ENCODE measurements at regions not wholly inside any gene's neighbourhood (a gene's known extent, or its start where the extent isn't known, plus 50 kb on each side); places are given as distances from the start of the nearest gene placed in this dataset.

- H4K91ac ChIP-seq (ENCODE audit: low read length) = no peak overlapping the region
- H2BK5ac ChIP-seq (ENCODE audit: low read depth, low read length, poor library complexity, severe bottlenecking) = no peak overlapping the region
- no peak overlapping the region for H2BK12ac ChIP-seq (ENCODE audit: low read length in 2 of 2)
- H3K18ac ChIP-seq (ENCODE audit: low read depth in 1 of 2, low read length in 2 of 2) = no peak overlapping the region
- WGBS = 74% methylated on average over 11 of the region's 13 CpGs
- no peak overlapping the region for H3K27ac ChIP-seq (ENCODE audit: low read length, poor library complexity, severe bottlenecking)
- H4K8ac ChIP-seq (ENCODE audit: low read length) = no peak overlapping the region
- no peak overlapping the region for H2BK120ac ChIP-seq (ENCODE audit: low read depth, low read length)
- no peak overlapping the region for H2BK15ac ChIP-seq (ENCODE audit: low read depth, poor library complexity, severe bottlenecking)
- H3K27me3 ChIP-seq (ENCODE audit: control insufficient read depth in 1 of 2, insufficient read depth in 1 of 2, low read length in 2 of 2) = no peaks in the 10 kb centered on the region
- H3K4ac ChIP-seq (ENCODE audit: low read depth in 1 of 2, low read length in 2 of 2) = no peak overlapping the region
- H3K79me1 ChIP-seq (replicated peaks; ENCODE audit: low read length, poor library complexity, severe bottlenecking) = no peaks in the 10 kb centered on the region
- no peak overlapping the region for H3K23ac ChIP-seq (ENCODE audit: low read length in 2 of 2)
- no peak overlapping the region for H3K4me2 ChIP-seq (ENCODE audit: low read length, poor library complexity, severe bottlenecking)
- no peak overlapping the region for H3K14ac ChIP-seq (ENCODE audit: low read length in 2 of 2)
- no peak for DNase-seq
- H2AFZ ChIP-seq (ENCODE audit: low read depth, low read length) = no peak overlapping the region
- H3K36me3 ChIP-seq (ENCODE audit: control insufficient read depth in 1 of 2, insufficient read depth in 2 of 2, low read depth in 1 of 2, low read length in 2 of 2) = no peaks in the 10 kb centered on the region
- H3K4me1 ChIP-seq (ENCODE audit: control insufficient read depth, insufficient read depth, low read depth, low read length) = no peaks in the 10 kb centered on the region
- no peak overlapping the region for H2AK5ac ChIP-seq (ENCODE audit: low read length, severe bottlenecking)
- H3K4me3 ChIP-seq (ENCODE audit: insufficient read depth in 1 of 2, low read depth in 1 of 2, low read length in 2 of 2) = no peak overlapping the region
- no peaks in the 10 kb centered on the region for H3K9me3 ChIP-seq (ENCODE audit: control insufficient read depth, low read length)
- H3K9ac ChIP-seq (ENCODE audit: low read length) = no peak overlapping the region
These were observed 296.9 kb upstream of the SALL3 start for GRCh38 chr18:78682716-78683115.

- no peak for DNase-seq
- Histone ChIP-seq H3K23ac (ENCODE audit: low read length in 2 of 2) (no peak overlapping the region), H3K4me2 (ENCODE audit: low read length, poor library complexity, severe bottlenecking) (no peak overlapping the region), H2BK5ac (ENCODE audit: low read depth, low read length, poor library complexity, severe bottlenecking) (no peak overlapping the region), H2BK15ac (ENCODE audit: low read depth, poor library complexity, severe bottlenecking) (no peak overlapping the region), H3K4me3 (ENCODE audit: insufficient read depth in 1 of 2, low read depth in 1 of 2, low read length in 2 of 2) (no peak overlapping the region), H3K4me1 (ENCODE audit: control insufficient read depth, insufficient read depth, low read depth, low read length) (no peaks in the 10 kb centered on the region), H2AK5ac (ENCODE audit: low read length, severe bottlenecking) (no peak overlapping the region), H3K36me3 (ENCODE audit: control insufficient read depth in 1 of 2, insufficient read depth in 2 of 2, low read depth in 1 of 2, low read length in 2 of 2) (no peaks in the 10 kb centered on the region), H4K8ac (ENCODE audit: low read length) (no peak overlapping the region), H3K79me1 (replicated peaks; ENCODE audit: low read length, poor library complexity, severe bottlenecking) (no peaks in the 10 kb centered on the region), H3K27ac (ENCODE audit: low read length, poor library complexity, severe bottlenecking) (no peak overlapping the region), H3K27me3 (ENCODE audit: control insufficient read depth in 1 of 2, insufficient read depth in 1 of 2, low read length in 2 of 2) (no peaks in the 10 kb centered on the region), H2BK120ac (ENCODE audit: low read depth, low read length) (no peak overlapping the region), H3K18ac (ENCODE audit: low read depth in 1 of 2, low read length in 2 of 2) (no peak overlapping the region), H3K14ac (ENCODE audit: low read length in 2 of 2) (no peak overlapping the region), H2AFZ (ENCODE audit: low read depth, low read length) (no peak overlapping the region), H3K9me3 (ENCODE audit: control insufficient read depth, low read length) (no peaks in the 10 kb centered on the region), H3K9ac (ENCODE audit: low read length) (no peak overlapping the region), H2BK12ac (ENCODE audit: low read length in 2 of 2) (no peak overlapping the region), H4K91ac (ENCODE audit: low read length) (no peak overlapping the region), H3K4ac (ENCODE audit: low read depth in 1 of 2, low read length in 2 of 2) (no peak overlapping the region)
- WGBS = 87% methylated on average over 20 of the region's 26 CpGs
These were observed 296.2 kb upstream of the SALL3 start for GRCh38 chr18:78683191-78684010.

GRCh38 chr18:78685250-78685979 lies 294.2 kb upstream of the SALL3 start:
- H3K79me1 ChIP-seq (replicated peaks; ENCODE audit: low read length, poor library complexity, severe bottlenecking) = no peaks in the 10 kb centered on the region
- no peak overlapping the region for H3K4ac ChIP-seq (ENCODE audit: low read depth in 1 of 2, low read length in 2 of 2)
- H3K4me2 ChIP-seq (ENCODE audit: low read length, poor library complexity, severe bottlenecking) = no peak overlapping the region
- no peak for DNase-seq
- no peaks in the 10 kb centered on the region for H3K4me1 ChIP-seq (ENCODE audit: control insufficient read depth, insufficient read depth, low read depth, low read length)
- H3K9me3 ChIP-seq (ENCODE audit: control insufficient read depth, low read length) = no peaks in the 10 kb centered on the region
- no peaks in the 10 kb centered on the region for H3K36me3 ChIP-seq (ENCODE audit: control insufficient read depth in 1 of 2, insufficient read depth in 2 of 2, low read depth in 1 of 2, low read length in 2 of 2)
- H2AK5ac ChIP-seq (ENCODE audit: low read length, severe bottlenecking) = no peak overlapping the region
- H2BK5ac ChIP-seq (ENCODE audit: low read depth, low read length, poor library complexity, severe bottlenecking) = no peak overlapping the region
- H2AFZ ChIP-seq (ENCODE audit: low read depth, low read length) = no peak overlapping the region
- no peaks in the 10 kb centered on the region for H3K27me3 ChIP-seq (ENCODE audit: control insufficient read depth in 1 of 2, insufficient read depth in 1 of 2, low read length in 2 of 2)
- H3K14ac ChIP-seq (ENCODE audit: low read length in 2 of 2) = no peak overlapping the region
- 74% methylated on average over 22 of the region's 23 CpGs for WGBS
- no peak overlapping the region for H3K4me3 ChIP-seq (ENCODE audit: insufficient read depth in 1 of 2, low read depth in 1 of 2, low read length in 2 of 2)
- no peak overlapping the region for H3K23ac ChIP-seq (ENCODE audit: low read length in 2 of 2)
- no peak overlapping the region for H4K91ac ChIP-seq (ENCODE audit: low read length)
- no peak overlapping the region for H2BK12ac ChIP-seq (ENCODE audit: low read length in 2 of 2)
- H2BK15ac ChIP-seq (ENCODE audit: low read depth, poor library complexity, severe bottlenecking) = no peak overlapping the region
- no peak overlapping the region for H3K18ac ChIP-seq (ENCODE audit: low read depth in 1 of 2, low read length in 2 of 2)
- no peak overlapping the region for H3K27ac ChIP-seq (ENCODE audit: low read length, poor library complexity, severe bottlenecking)
- H3K9ac ChIP-seq (ENCODE audit: low read length) = no peak overlapping the region
- no peak overlapping the region for H4K8ac ChIP-seq (ENCODE audit: low read length)
- no peak overlapping the region for H2BK120ac ChIP-seq (ENCODE audit: low read depth, low read length)

- no peak overlapping the region for H2AK5ac ChIP-seq (ENCODE audit: low read length, severe bottlenecking)
- no peak overlapping the region for H2BK12ac ChIP-seq (ENCODE audit: low read length in 2 of 2)
- H2BK5ac ChIP-seq (ENCODE audit: low read depth, low read length, poor library complexity, severe bottlenecking) = no peak overlapping the region
- no peaks in the 10 kb centered on the region for H3K36me3 ChIP-seq (ENCODE audit: control insufficient read depth in 1 of 2, insufficient read depth in 2 of 2, low read depth in 1 of 2, low read length in 2 of 2)
- no peak overlapping the region for H2BK15ac ChIP-seq (ENCODE audit: low read depth, poor library complexity, severe bottlenecking)
- no peak overlapping the region for H3K4ac ChIP-seq (ENCODE audit: low read depth in 1 of 2, low read length in 2 of 2)
- H3K23ac ChIP-seq (ENCODE audit: low read length in 2 of 2) = no peak overlapping the region
- H3K9me3 ChIP-seq (ENCODE audit: control insufficient read depth, low read length) = no peaks in the 10 kb centered on the region
- no peaks in the 10 kb centered on the region for H3K4me1 ChIP-seq (ENCODE audit: control insufficient read depth, insufficient read depth, low read depth, low read length)
- no peak overlapping the region for H3K14ac ChIP-seq (ENCODE audit: low read length in 2 of 2)
- 87% methylated on average over 26 of the region's 26 CpGs for WGBS
- no peak overlapping the region for H3K27ac ChIP-seq (ENCODE audit: low read length, poor library complexity, severe bottlenecking)
- H3K4me2 ChIP-seq (ENCODE audit: low read length, poor library complexity, severe bottlenecking) = no peak overlapping the region
- no peak overlapping the region for H2AFZ ChIP-seq (ENCODE audit: low read depth, low read length)
- H3K4me3 ChIP-seq (ENCODE audit: insufficient read depth in 1 of 2, low read depth in 1 of 2, low read length in 2 of 2) = no peak overlapping the region
- no peak overlapping the region for H2BK120ac ChIP-seq (ENCODE audit: low read depth, low read length)
- H4K91ac ChIP-seq (ENCODE audit: low read length) = no peak overlapping the region
- no peak overlapping the region for H4K8ac ChIP-seq (ENCODE audit: low read length)
- no peaks in the 10 kb centered on the region for H3K27me3 ChIP-seq (ENCODE audit: control insufficient read depth in 1 of 2, insufficient read depth in 1 of 2, low read length in 2 of 2)
- no peak for DNase-seq
- H3K9ac ChIP-seq (ENCODE audit: low read length) = no peak overlapping the region
- H3K79me1 ChIP-seq (replicated peaks; ENCODE audit: low read length, poor library complexity, severe bottlenecking) = no peaks in the 10 kb centered on the region
- H3K18ac ChIP-seq (ENCODE audit: low read depth in 1 of 2, low read length in 2 of 2) = no peak overlapping the region
These were observed 293.6 kb upstream of the SALL3 start for GRCh38 chr18:78685980-78686530.

All from mesenchymal stem cell (in vitro differentiated cells and primary cell).